ENCODE measurements at regions not wholly inside any gene's neighbourhood (a gene's known extent, or its start where the extent isn't known, plus 50 kb on each side); places are given as distances from the start of the nearest gene placed in this dataset.

GRCh38 chr21:38659936-38660332 is 145.8 kb upstream of the ETS2 start:
- no peak for DNase-seq (ENCODE audit: low read depth)

DNA sequence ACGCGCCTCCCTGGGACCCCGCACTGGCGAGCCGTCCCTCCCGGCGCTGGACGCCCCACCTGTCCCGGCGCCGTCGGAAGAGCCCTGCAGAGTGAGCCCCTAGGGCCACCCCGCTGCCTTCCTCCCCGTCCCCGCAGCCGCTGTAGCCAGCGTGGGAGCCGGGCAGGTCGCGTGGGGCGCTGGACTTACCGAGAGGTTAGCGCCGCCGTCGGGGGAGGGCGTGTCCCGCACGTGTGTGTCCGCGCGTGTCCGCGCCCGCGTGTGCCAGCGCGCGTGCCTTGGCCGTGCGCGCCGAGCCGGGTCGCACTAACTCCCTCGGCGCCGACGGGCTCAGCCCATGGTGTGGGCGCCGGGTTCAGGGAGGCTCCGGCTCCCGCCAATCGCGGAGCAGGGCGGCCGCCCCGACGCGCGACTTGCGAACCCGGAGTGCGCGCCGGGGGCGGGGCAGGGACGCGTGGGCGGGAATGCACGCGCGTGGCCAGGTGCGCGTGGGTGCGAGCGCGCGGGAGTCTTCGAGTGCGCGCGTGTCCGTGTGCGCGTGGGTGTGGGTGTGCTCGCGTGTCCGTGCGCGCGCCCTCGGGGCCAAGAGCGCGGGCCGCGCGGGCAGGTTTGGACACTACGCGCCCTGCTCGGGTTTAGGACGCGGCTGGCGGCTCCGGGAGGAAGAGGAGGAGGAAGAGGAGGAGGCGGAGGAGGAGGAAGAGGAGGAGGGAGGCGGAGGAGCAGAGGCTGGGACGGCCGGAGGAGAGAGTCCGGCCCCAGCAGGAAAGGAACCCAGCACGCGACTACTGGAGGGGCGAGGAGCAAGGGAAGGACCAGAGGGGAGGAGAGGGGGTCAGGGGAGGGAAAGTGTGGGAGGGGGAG is 145.2 kb upstream of the ETS2 start:
- DNase-seq (ENCODE audit: low read depth): no peak

DNA sequence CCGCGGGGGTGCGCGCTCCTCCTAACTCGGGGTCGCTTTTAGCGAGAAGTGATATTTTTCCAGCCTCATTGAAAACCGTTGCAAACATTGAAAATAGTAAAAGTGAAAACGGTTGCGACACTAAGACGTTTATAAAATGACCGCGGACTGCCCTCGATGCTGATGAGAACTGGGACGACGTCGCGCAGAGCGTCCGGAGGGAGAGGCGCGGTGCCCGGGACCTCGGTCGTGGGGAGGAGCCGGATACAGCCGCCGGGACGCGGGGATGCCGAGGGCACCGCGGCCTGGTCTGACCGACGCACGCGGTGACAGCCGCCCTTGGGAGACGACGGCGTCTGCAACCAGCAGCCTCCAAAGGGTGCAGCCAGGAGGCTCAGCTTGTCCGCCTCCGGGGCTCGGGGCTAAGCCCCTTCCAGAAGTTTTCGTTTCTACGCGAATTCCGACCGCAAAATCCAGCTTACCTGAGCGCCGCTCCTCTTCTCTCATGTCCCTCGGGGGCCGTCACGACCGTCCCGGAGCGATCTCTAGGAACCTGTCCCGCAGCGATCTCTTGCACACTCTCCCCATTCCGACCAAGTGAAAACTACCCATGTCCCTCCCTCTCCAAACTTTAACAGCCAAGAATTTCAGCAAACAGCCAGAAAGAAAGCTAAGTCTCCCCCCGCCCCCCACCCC is 144.4 kb upstream of the ETS2 start:
- DNase-seq (ENCODE audit: low read depth): no peak

GRCh38 chr21:38661889-38662568 is 143.7 kb upstream of the ETS2 start:
- DNase-seq (ENCODE audit: low read depth): no peak

DNA sequence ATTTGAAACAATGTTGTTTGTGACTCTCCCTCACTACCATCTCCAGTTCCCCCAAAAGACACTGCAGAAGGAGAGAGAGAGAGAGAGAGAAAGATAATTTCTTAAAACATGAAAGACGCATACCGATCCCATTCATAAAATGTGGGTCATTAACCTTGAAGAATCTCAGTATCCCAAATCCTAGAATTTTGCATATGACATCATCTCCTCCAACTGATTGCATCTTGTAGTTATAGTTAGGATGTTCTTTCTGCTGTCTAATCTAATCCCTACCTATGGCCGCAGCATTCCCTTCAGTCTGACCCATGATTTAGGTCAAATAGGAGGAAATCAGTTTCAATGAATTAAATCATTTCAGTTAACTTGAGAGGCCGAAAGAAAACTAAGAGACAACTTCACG is 142.4 kb upstream of the ETS2 start:
- no peak for DNase-seq (ENCODE audit: low read depth)

- no peak for DNase-seq (ENCODE audit: low read depth)
Observed at GRCh38 chr21:38664315-38664714, 141.4 kb upstream of the ETS2 start.

- no peak for DNase-seq (ENCODE audit: low read depth)
Observed at GRCh38 chr21:38664841-38665240, 140.9 kb upstream of the ETS2 start.

GRCh38 chr21:38667291-38667870 is 138.3 kb upstream of the ETS2 start:
- no peak for DNase-seq (ENCODE audit: low read depth)

GRCh38 chr21:38668067-38668466 is 137.7 kb upstream of the ETS2 start:
- no peak for DNase-seq (ENCODE audit: low read depth)

- DNase-seq (ENCODE audit: low read depth): no peak
Observed at GRCh38 chr21:38668541-38668940, 137.2 kb upstream of the ETS2 start.

DNA sequence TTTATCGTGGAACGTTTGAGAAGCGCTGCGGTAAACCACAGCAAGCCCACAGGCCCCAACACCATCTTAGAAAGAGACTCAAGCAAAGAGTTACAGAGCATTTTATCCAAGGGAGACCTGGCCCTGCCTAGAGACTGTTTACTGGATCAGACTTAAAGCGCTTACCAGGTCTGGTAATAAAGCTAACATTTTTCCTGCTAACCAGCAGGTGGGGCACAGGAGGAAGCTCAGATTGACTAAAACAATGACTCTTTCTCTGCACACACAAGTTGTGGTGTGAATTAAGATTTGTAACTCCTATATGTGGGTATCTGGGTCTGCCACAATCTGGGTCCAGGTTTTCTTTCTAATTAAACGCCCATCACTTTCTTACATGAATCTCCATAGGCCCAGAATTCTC is 136.5 kb upstream of the ETS2 start:
- DNase-seq (ENCODE audit: low read depth): no peak

GRCh38 chr21:38670861-38671260 is 134.9 kb upstream of the ETS2 start:
- no peak for DNase-seq (ENCODE audit: low read depth)

DNA sequence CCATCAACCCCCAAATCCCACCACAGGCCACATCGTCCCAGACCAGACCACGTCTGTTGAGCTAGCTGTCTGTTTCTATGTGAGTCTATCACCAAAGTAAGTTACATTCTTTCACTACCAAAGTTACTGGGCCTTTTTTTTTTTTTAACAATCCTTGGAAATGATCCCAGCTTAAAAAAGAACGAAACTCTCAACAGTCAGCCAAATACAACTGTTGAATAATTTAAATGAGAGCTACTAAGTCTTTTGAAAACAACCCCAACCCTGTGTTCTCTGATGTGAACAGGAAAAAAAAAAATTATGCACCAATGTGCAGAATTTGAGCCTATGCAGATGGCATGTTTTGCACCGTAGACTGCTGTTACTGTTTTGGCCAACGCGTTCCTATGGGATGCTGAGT is 134.0 kb upstream of the ETS2 start:
- no peak for DNase-seq (ENCODE audit: low read depth)

DNA sequence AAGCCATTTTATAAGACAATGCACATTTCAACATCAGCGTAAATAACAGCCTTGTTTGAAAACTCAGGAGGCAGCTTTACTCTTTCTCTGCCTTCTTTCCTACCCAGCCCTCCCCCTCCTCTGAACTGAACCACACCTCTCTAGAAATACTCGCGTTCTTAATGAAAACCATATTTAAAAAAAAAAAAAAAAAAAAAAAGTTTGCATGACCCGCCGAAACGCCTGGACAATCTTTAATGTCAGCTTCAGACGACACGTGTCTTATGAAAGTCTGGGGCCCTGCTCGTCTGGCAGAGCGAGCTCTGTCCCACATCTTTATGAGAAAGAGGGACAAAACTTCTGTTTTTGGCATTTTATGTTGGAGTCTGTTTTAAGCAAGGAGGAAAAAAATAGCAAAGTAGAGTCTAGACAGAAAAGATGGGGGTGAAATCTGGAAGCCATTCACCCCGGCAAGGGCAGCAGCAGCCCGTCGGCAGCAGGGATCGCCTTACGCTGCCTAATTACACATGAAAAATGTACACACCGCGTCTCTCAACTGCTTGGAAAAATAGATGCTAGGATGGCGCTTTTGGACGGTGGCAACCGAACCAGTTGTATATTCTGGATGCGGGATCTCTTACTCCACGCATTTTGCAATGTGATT is 130.4 kb upstream of the ETS2 start:
- DNase-seq (ENCODE audit: low read depth): no peak

GRCh38 chr21:38678827-38679226 is 126.9 kb upstream of the ETS2 start:
- DNase-seq (ENCODE audit: low read depth): no peak

DNA sequence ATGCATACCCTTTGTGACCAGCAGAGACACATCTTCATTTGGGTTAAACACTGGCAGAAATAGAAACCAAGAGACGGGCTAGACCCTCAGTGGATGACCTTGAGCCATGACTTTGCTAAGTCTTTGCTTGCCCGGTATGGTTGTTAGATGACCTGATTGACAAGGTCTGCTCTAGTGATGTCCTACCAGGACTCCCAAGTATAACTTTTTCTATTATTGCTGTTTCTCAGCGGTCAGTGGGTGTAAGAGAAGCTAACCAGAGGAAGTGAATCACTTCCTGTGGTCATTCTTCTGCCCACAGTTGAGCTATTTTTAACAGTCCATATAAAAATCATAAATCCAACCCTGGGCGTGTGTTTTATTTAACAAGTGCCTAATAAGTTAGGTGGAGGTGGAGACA is 126.2 kb upstream of the ETS2 start:
- no peak for DNase-seq (ENCODE audit: low read depth)

- DNase-seq (ENCODE audit: low read depth): no peak
Observed at GRCh38 chr21:38680401-38680800, 125.3 kb upstream of the ETS2 start.

GRCh38 chr21:38683222-38683621 is 122.5 kb upstream of the ETS2 start:
- no peak for DNase-seq (ENCODE audit: low read depth)

GRCh38 chr21:38688068-38688467 is 117.7 kb upstream of the ETS2 start:
- no peak for DNase-seq (ENCODE audit: low read depth)

GRCh38 chr21:38691631-38692030 is 114.1 kb upstream of the ETS2 start:
- no peak for DNase-seq (ENCODE audit: low read depth)

DNA sequence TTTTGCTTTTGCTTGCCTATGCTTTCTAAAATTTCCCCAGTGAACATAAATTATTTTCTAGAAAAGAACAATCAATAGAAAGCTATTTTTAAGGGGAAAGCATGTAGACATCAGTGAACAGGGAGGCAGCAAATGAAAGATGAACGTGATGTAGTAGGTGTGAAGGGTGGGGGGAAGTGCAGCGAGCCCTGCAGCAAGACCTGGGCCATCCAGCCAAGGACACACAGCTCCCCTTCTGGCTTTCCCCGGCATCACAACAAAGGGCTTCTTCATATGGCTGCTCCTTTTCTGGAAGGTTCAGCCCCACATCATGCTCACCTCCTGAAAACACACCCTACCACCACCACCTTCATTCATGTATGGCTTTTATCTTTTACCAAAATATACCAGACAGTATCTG is 109.2 kb upstream of the ETS2 start:
- DNase-seq (ENCODE audit: low read depth): no peak

- DNase-seq (ENCODE audit: low read depth): no peak
Observed at GRCh38 chr21:38699048-38699447, 106.7 kb upstream of the ETS2 start.

All from activated T-helper 1 cell treated with Interleukin-2 at 50 U/mL for 16 hours (primary cell).